HepG2 (cell line): ENCODE measurements at regions not wholly inside any gene's neighbourhood (a gene's known extent, or its start where the extent isn't known, plus 50 kb on each side); places are given as distances from the start of the nearest gene placed in this dataset.

Experiments
- ATAC-seq: fragments of 200-7000 bp; cut with Tn5 transposase; 3 replicates; pipeline ENCODE4 v1.9.1; 2020; ENCODE audit warnings: mild to moderate bottlenecking, moderate library complexity
- BruUV-seq: library from RNA; stranded (reverse); fragments of 400-500 nt; replicated peaks from 2 replicates; lab custom pipeline; 2021; lab: Mats Ljungman, UMichigan
- CTCF ChIA-PET: fragments of 300-600 bp; formaldehyde crosslinking; extraction: SDS; loops from one replicate; lab custom pipeline; 2021; ENCODE audit warnings: low total read pairs, inconsistent platforms, low intra/inter-chr PET ratio; lab: Yijun Ruan, JAX
- POLR2A ChIA-PET: fragments of 350-600 bp; sonication (Branson Sonifier 250); formaldehyde crosslinking; loops from one replicate; lab custom pipeline; 2020; ENCODE audit warnings: antibody characterized with exemption, inconsistent platforms; lab: Yijun Ruan, JAX
- DNase-seq: peaks from one replicate; pipeline ENCODE4 v3.0.0-alpha.2; 2015; ENCODE audit warnings: low spot score
- FAIRE-seq: peaks from 3 replicates; lab custom pipeline; 2011; peaks lifted over from hg19 to GRCh38; lab: Jason Lieb, UNC
- H2AFZ ChIP-seq: one replicate; pipeline ENCODE4 v1.6.1; 2011; ENCODE audit warnings: low read length, inconsistent platforms
- H3K27ac ChIP-seq: fragments of 300-600 bp; 3 replicates; pipeline ENCODE4 v1.8.0; 2011; ENCODE audit warnings: mixed run types, mild to moderate bottlenecking, mixed read lengths, low read length, inconsistent platforms; ENCODE audit not compliant: insufficient read depth; ENCODE audit errors: extremely low read length
- H3K27me3 ChIP-seq, 2 experiments: fragments of 200-600 bp in 1 of 2; 2 replicates in 1 of 2; 3 replicates in 1 of 2; pipeline versions ENCODE4 v1.6.0 to v1.8.0; 2011; ENCODE audit warnings: low read length in 2 of 2, mild to moderate bottlenecking in 2 of 2, moderate library complexity in 2 of 2, inconsistent platforms in 1 of 2; ENCODE audit not compliant: insufficient read depth in 2 of 2, control insufficient read depth in 1 of 2
- H3K36me3 ChIP-seq, 2 experiments: fragments of 200-600 bp in 1 of 2; replicated peaks in 1 of 2; 2 replicates in 1 of 2; 3 replicates in 1 of 2; pipeline versions ENCODE4 v1.5.1 to v1.8.0; 2011; ENCODE audit warnings: low read length in 2 of 2, inconsistent platforms in 1 of 2; ENCODE audit not compliant: insufficient read depth in 2 of 2, control insufficient read depth in 1 of 2
- H3K4me1 ChIP-seq: 2 replicates; pipeline ENCODE4 v1.5.1; 2012; ENCODE audit warnings: low read length, inconsistent platforms; ENCODE audit not compliant: insufficient read depth
- H3K4me2 ChIP-seq: 2 replicates; pipeline ENCODE4 v1.6.0; 2011; ENCODE audit warnings: low read depth, low read length, inconsistent platforms
- H3K4me3 ChIP-seq, 3 experiments: fragments of 200-600 bp in 1 of 3; sonication (generic), shearing (Covaris generic) in 1 of 3; replicated peaks in 1 of 3; 2 replicates each; pipeline ENCODE4 v1.5.1; 2011 to 2016; ENCODE audit warnings: low read length in 3 of 3, inconsistent platforms in 2 of 3, low read depth in 2 of 3, mild to moderate bottlenecking in 2 of 3, control low read depth in 1 of 3, mixed read lengths in 1 of 3; ENCODE audit not compliant: insufficient read depth in 1 of 3
- H3K79me2 ChIP-seq: one replicate; pipeline ENCODE4 v1.6.1; 2011; ENCODE audit warnings: low read length, inconsistent platforms; ENCODE audit not compliant: insufficient read depth
- H3K9ac ChIP-seq: 2 replicates; pipeline ENCODE4 v1.6.0; 2011; ENCODE audit warnings: mild to moderate bottlenecking, low read depth, low read length, inconsistent platforms; ENCODE audit not compliant: insufficient read depth
- H3K9me3 ChIP-seq: 2 replicates; pipeline ENCODE4 v1.5.1; 2012; ENCODE audit warnings: mild to moderate bottlenecking, low read length
- H4K20me1 ChIP-seq: 2 replicates; pipeline ENCODE4 v1.6.0; 2011; ENCODE audit warnings: inconsistent platforms, mild to moderate bottlenecking, low read length, moderate library complexity; ENCODE audit not compliant: insufficient read depth
- AKNA ChIP-seq: sonication (generic); formaldehyde crosslinking; IDR thresholded peaks from 2 replicates; pipeline ENCODE4 v1.4.0; 2020; ENCODE audit warnings: missing genetic modification reagents, borderline replicate concordance
- CAMTA2 ChIP-seq: sonication (generic); formaldehyde crosslinking; IDR thresholded peaks from 2 replicates; pipeline ENCODE4 v1.4.0; 2020; ENCODE audit warnings: mild to moderate bottlenecking, missing genetic modification reagents, borderline replicate concordance
- GMEB1 ChIP-seq: sonication (generic); formaldehyde crosslinking; IDR thresholded peaks from 2 replicates; pipeline ENCODE4 v1.5.1; 2020; ENCODE audit warnings: missing genetic modification reagents, mild to moderate bottlenecking, borderline replicate concordance
- HES4 ChIP-seq: sonication (generic); formaldehyde crosslinking; IDR thresholded peaks from 2 replicates; pipeline ENCODE4 v1.9.0; 2021; ENCODE audit warnings: mild to moderate bottlenecking, missing genetic modification reagents, borderline replicate concordance
- IKZF1 ChIP-seq: fragments of 450-650 bp; IDR thresholded peaks from 2 replicates; pipeline ENCODE4 v1.7.1; 2016
- KLF11 ChIP-seq: IDR thresholded peaks from 2 replicates; pipeline ENCODE4 v1.6.1; 2016; ENCODE audit warnings: missing compliant biosample characterization
- RXRB ChIP-seq: IDR thresholded peaks from 2 replicates; pipeline ENCODE4 v1.6.1; 2016; ENCODE audit warnings: borderline replicate concordance, missing genetic modification reagents, missing compliant biosample characterization
- SIN3B ChIP-seq: fragments of 150-350 bp; IDR thresholded peaks from 2 replicates; pipeline ENCODE4 v1.6.1; 2014; ENCODE audit warnings: low read length
- TBL1XR1 ChIP-seq: fragments of 150-350 bp; IDR thresholded peaks from 2 replicates; pipeline ENCODE4 v1.6.1; 2014; ENCODE audit warnings: borderline replicate concordance, low read length; ENCODE audit not compliant: partially characterized antibody
- TBX2 ChIP-seq: sonication (generic); formaldehyde crosslinking; IDR thresholded peaks from 2 replicates; pipeline ENCODE4 v1.5.0; 2020; ENCODE audit warnings: missing genetic modification reagents, mild to moderate bottlenecking, borderline replicate concordance
- ZFP41 ChIP-seq: sonication (generic); formaldehyde crosslinking; IDR thresholded peaks from 2 replicates; pipeline ENCODE4 v1.4.0; 2020; ENCODE audit warnings: mild to moderate bottlenecking, missing genetic modification reagents, borderline replicate concordance
- ZNF484 ChIP-seq: sonication (generic); formaldehyde crosslinking; IDR thresholded peaks from 2 replicates; pipeline ENCODE4 v1.5.1; 2020; ENCODE audit warnings: mild to moderate bottlenecking, low read depth, missing genetic modification reagents, borderline replicate concordance
- ZNF749 ChIP-seq: sonication (generic); formaldehyde crosslinking; IDR thresholded peaks from 2 replicates; pipeline ENCODE4 v1.8.0; 2022; ENCODE audit warnings: mild to moderate bottlenecking, missing genetic modification reagents, moderate library complexity, borderline replicate concordance
- ZXDC ChIP-seq: sonication (generic); formaldehyde crosslinking; IDR thresholded peaks from 2 replicates; pipeline ENCODE4 v1.5.0; 2020; ENCODE audit warnings: mild to moderate bottlenecking, missing genetic modification reagents
- WGBS: methylation state at CpG from one replicate; pipeline ENCODE4 v1.1.6; 2017; ENCODE audit warnings: low lambda C conversion rate; 5-methylcytosine and 5-hydroxymethylcytosine counted together
- in situ Hi-C: cut with HindIII; loops from 2 replicates; pipeline ENCODE4 v1.10.0; 2017; ENCODE audit warnings: low pct_unique_long_range_greater_than_20kb; ENCODE audit not compliant: extremely low pct_ligation_motif_present
- intact Hi-C: fragments of 100-400 bp; cut with micrococcal nuclease; formaldehyde crosslinking; loops from one replicate; pipeline ENCODE4 v1.10.0; 2022; ENCODE audit not compliant: unreplicated experiment

GRCh38 chr11:24091594-24091993 is 405.3 kb upstream of the LUZP2 start:
- ATAC-seq (no peak), DNase-seq (no peak), FAIRE-seq (no peak)
- H3K79me2 ChIP-seq = no peaks in the 10 kb centered on the region
- 12% methylated on average over 2 of the region's 2 CpGs for WGBS
- no peaks in the 10 kb centered on the region for H4K20me1 ChIP-seq
- no peak for TF ChIP-seq KLF11 (CRISPR knock-in tag)
- no peak for TF ChIP-seq ZNF749
- no peak for TF ChIP-seq HES4
- TF ChIP-seq AKNA (CRISPR knock-in tag) = no peak
- TF ChIP-seq ZNF484 (CRISPR knock-in tag) = no peak
- TF ChIP-seq ZXDC (CRISPR knock-in tag) = no peak
- TF ChIP-seq SIN3B = no peak
- no peak for TF ChIP-seq RXRB
- no peak for TF ChIP-seq TBL1XR1
- no peak for TF ChIP-seq IKZF1
- TF ChIP-seq GMEB1 (CRISPR knock-in tag) = no peak
- no peak for TF ChIP-seq CAMTA2 (CRISPR knock-in tag)
- TF ChIP-seq TBX2 (CRISPR knock-in tag) = no peak
- TF ChIP-seq ZFP41 (CRISPR knock-in tag) = no peak
- no peaks in the 10 kb centered on the region for H3K36me3 ChIP-seq
- no peak overlapping the region for H3K4me2 ChIP-seq
- no peaks in the 10 kb centered on the region for H3K9me3 ChIP-seq
- H3K4me3 ChIP-seq = no peak overlapping the region
- in situ Hi-C loops (no loop called here), intact Hi-C loops (no loop called here)
- ChIA-PET CTCF (no interaction called here), POLR2A (no interaction called here)
- no peaks in the 10 kb centered on the region for H3K27me3 ChIP-seq
- BruUV-seq = no TSS peak
- H3K9ac ChIP-seq = no peak overlapping the region
- H2AFZ ChIP-seq = no peak overlapping the region
- no peak overlapping the region for H3K27ac ChIP-seq
- H3K4me1 ChIP-seq = no peaks in the 10 kb centered on the region
